ENCODE measurements at regions not wholly inside any gene's neighbourhood (a gene's known extent, or its start where the extent isn't known, plus 50 kb on each side); places are given as distances from the start of the nearest gene placed in this dataset.
"Not testable (repeated sequence)": the region's sequence is repeated elsewhere in the genome, so short reads cannot be mapped to it uniquely, and the experiment has no call there.

GRCh38 chr21:15308333-15308732 lies 243.5 kb upstream of the NRIP1 start:
- H3K27ac ChIP-seq (ENCODE audit: low read depth, low read length), result no peak overlapping the region
- H3K9me3 ChIP-seq (ENCODE audit: control insufficient read depth, insufficient read depth, low read length), result no peaks in the 10 kb centered on the region
- CTCF ChIA-PET, result no interaction called here
- no peak for TF ChIP-seq CTCF (IDR thresholded peaks at IDR 0.05; ENCODE audit: low read depth, low read length)
- POLR2A ChIA-PET, result no interaction called here
- DNase-seq (ENCODE audit: low read depth, low spot score), result no peak
- H3K27me3 ChIP-seq (ENCODE audit: control insufficient read depth, insufficient read depth, low read length), result no peaks in the 10 kb centered on the region
- H3K4me3 ChIP-seq (ENCODE audit: low read depth, low read length), result no peak overlapping the region

- ChIA-PET CTCF (no interaction called here), POLR2A (no interaction called here)
- TF ChIP-seq CTCF (IDR thresholded peaks at IDR 0.05; ENCODE audit: low read depth, low read length), result no peak
- no peak for DNase-seq (ENCODE audit: low read depth, low spot score)
- no peak overlapping the region for H3K27ac ChIP-seq (ENCODE audit: low read depth, low read length)
- no peaks in the 10 kb centered on the region for H3K27me3 ChIP-seq (ENCODE audit: control insufficient read depth, insufficient read depth, low read length)
- no peaks in the 10 kb centered on the region for H3K9me3 ChIP-seq (ENCODE audit: control insufficient read depth, insufficient read depth, low read length)
- no peak overlapping the region for H3K4me3 ChIP-seq (ENCODE audit: low read depth, low read length)
Measured at GRCh38 chr21:15309022-15309590, 244.3 kb upstream of the NRIP1 start.

DNA sequence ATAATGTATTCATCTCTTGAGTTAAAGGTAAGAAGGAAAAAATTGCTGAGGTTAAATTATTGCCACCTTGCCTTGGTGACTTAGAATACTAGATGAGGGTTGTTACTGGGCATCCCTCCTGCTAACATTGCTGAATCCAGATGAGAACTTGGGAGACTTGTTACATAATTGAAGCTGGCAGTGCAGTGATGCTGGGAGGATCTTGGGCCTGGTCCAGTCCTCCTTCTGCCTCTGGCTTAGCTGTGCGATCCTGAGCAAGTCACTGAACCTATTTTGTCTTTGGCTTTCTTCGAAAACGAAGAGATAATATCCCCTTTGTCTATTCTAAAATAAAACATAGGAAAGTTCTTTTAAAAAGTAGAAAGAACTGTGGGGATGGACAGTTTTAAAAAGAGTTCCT lies 244.9 kb upstream of the NRIP1 start:
- Histone ChIP-seq H3K27ac (ENCODE audit: low read depth, low read length) (no peak overlapping the region), H3K27me3 (ENCODE audit: control insufficient read depth, insufficient read depth, low read length) (no peaks in the 10 kb centered on the region), H3K9me3 (ENCODE audit: control insufficient read depth, insufficient read depth, low read length) (no peaks in the 10 kb centered on the region), H3K4me3 (ENCODE audit: low read depth, low read length) (no peak overlapping the region)
- DNase-seq (ENCODE audit: low read depth, low spot score), result no peak
- CTCF ChIA-PET, result no interaction called here
- TF ChIP-seq CTCF (IDR thresholded peaks at IDR 0.05; ENCODE audit: low read depth, low read length), result no peak
- POLR2A ChIA-PET, result no interaction called here

GRCh38 chr21:15311510-15311909 lies 246.7 kb upstream of the NRIP1 start:
- no peak overlapping the region for H3K4me3 ChIP-seq (ENCODE audit: low read depth, low read length)
- H3K9me3 ChIP-seq (ENCODE audit: control insufficient read depth, insufficient read depth, low read length), result no peaks in the 10 kb centered on the region
- DNase-seq (ENCODE audit: low read depth, low spot score), result no peak
- ChIA-PET CTCF (no interaction called here), POLR2A (no interaction called here)
- TF ChIP-seq CTCF (IDR thresholded peaks at IDR 0.05; ENCODE audit: low read depth, low read length), result no peak
- no peaks in the 10 kb centered on the region for H3K27me3 ChIP-seq (ENCODE audit: control insufficient read depth, insufficient read depth, low read length)
- H3K27ac ChIP-seq (ENCODE audit: low read depth, low read length), result no peak overlapping the region

DNA sequence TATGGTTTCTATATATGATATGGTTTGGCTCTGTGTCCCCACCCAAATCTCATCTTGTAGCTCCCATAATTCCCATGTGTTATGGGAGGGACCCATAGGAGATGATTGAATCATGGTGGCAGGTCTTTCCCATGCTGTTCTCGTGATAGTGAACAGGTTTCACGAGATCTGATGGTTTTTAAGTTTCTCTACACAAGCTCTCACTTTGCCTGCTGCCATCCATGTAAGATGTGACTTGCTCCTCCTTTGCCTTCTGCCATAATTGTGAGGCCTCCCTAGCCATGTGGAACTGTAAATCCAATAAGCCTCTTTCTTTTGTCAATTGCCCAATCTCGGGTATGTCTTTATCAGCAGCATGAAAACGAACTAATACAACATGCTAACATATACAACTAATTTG lies 252.2 kb upstream of the NRIP1 start:
- POLR2A ChIA-PET; H3K27me3 ChIP-seq (ENCODE audit: control insufficient read depth, insufficient read depth, low read length); H3K27ac ChIP-seq (ENCODE audit: low read depth, low read length); CTCF ChIA-PET; H3K4me3 ChIP-seq (ENCODE audit: low read depth, low read length); DNase-seq (ENCODE audit: low read depth, low spot score); H3K9me3 ChIP-seq (ENCODE audit: control insufficient read depth, insufficient read depth, low read length): not testable (repeated sequence)

- CTCF ChIA-PET, result no interaction called here
- no peak for DNase-seq (ENCODE audit: low read depth, low spot score)
Measured at GRCh38 chr21:15319727-15320126, 254.9 kb upstream of the NRIP1 start.

More at GRCh38 chr21:15319727-15320126, 254.9 kb upstream of the NRIP1 start:
- POLR2A ChIA-PET, result no interaction called here
- H3K4me3 ChIP-seq (ENCODE audit: low read depth, low read length), result no peak overlapping the region
- no peaks in the 10 kb centered on the region for H3K9me3 ChIP-seq (ENCODE audit: control insufficient read depth, insufficient read depth, low read length)
- no peaks in the 10 kb centered on the region for H3K27me3 ChIP-seq (ENCODE audit: control insufficient read depth, insufficient read depth, low read length)
- TF ChIP-seq CTCF (IDR thresholded peaks at IDR 0.05; ENCODE audit: low read depth, low read length), result no peak
- H3K27ac ChIP-seq (ENCODE audit: low read depth, low read length), result no peak overlapping the region
